ENCODE measurements at regions not wholly inside any gene's neighbourhood (a gene's known extent, or its start where the extent isn't known, plus 50 kb on each side); places are given as distances from the start of the nearest gene placed in this dataset.

DNA sequence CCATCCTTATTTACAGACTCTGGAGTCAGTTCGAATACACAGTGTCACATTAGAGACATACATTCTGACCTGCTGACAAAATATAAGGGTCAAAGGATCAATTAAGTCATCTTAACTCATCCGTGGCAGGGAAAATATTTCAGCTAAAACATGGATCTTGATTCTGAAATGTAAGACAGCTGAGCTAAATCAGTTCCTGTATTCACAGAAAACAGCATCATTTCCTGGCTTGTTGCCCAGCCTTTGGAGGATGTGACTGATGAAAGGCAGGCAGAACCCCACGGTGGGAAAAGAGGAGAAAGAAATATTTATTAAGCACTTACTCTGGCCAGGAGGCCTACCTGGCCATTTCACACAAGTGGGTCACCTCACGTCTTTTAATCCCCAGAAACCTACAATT is 101.9 kb downstream of the GAS2L3 start:
- TF ChIP-seq, protein P1, sequence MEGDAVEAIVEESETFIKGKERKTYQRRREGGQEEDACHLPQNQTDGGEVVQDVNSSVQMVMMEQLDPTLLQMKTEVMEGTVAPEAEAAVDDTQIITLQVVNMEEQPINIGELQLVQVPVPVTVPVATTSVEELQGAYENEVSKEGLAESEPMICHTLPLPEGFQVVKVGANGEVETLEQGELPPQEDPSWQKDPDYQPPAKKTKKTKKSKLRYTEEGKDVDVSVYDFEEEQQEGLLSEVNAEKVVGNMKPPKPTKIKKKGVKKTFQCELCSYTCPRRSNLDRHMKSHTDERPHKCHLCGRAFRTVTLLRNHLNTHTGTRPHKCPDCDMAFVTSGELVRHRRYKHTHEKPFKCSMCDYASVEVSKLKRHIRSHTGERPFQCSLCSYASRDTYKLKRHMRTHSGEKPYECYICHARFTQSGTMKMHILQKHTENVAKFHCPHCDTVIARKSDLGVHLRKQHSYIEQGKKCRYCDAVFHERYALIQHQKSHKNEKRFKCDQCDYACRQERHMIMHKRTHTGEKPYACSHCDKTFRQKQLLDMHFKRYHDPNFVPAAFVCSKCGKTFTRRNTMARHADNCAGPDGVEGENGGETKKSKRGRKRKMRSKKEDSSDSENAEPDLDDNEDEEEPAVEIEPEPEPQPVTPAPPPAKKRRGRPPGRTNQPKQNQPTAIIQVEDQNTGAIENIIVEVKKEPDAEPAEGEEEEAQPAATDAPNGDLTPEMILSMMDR (IDR thresholded peaks at IDR 0.05): no peak
- no peak for TF ChIP-seq POLR2A (IDR thresholded peaks at IDR 0.05)
